DMS 273 (cell line): ENCODE measurements at regions not wholly inside any gene's neighbourhood (a gene's known extent, or its start where the extent isn't known, plus 50 kb on each side); places are given as distances from the start of the nearest gene placed in this dataset.

ENCODE experiments used
- DNase-seq: peaks from one replicate; lab custom pipeline; 2025; ENCODE audit not compliant: unreplicated experiment; lab: John Stamatoyannopoulos, UW

GRCh38 chr17:14910916-14911315 lies 354.2 kb downstream of the PMP22 start:
- DNase-seq, result no peak

GRCh38 chr17:14904386-14904785 lies 360.7 kb downstream of the PMP22 start:
- DNase-seq, result no peak

- no peak for DNase-seq
Observed at GRCh38 chr17:14903854-14904253, 361.3 kb downstream of the PMP22 start.

- no peak for DNase-seq
Observed at GRCh38 chr17:14902803-14903202, 362.3 kb downstream of the PMP22 start.

GRCh38 chr17:14902297-14902696 lies 362.8 kb downstream of the PMP22 start:
- no peak for DNase-seq

- no peak for DNase-seq
Observed at GRCh38 chr17:14901376-14901775, 363.8 kb downstream of the PMP22 start.

GRCh38 chr17:14886200-14886739 lies 378.9 kb downstream of the PMP22 start:
- DNase-seq, result peak; percentile 2

GRCh38 chr17:14882131-14882530 lies 383.0 kb downstream of the PMP22 start:
- no peak for DNase-seq

- no peak for DNase-seq
Observed at GRCh38 chr17:14875557-14876412, 389.3 kb downstream of the PMP22 start.

GRCh38 chr17:14873996-14874395 lies 391.1 kb downstream of the PMP22 start:
- DNase-seq, result no peak

GRCh38 chr17:14873540-14873939 lies 391.6 kb downstream of the PMP22 start:
- no peak for DNase-seq

GRCh38 chr17:14871921-14872320 lies 393.2 kb downstream of the PMP22 start:
- DNase-seq, result no peak

GRCh38 chr17:14866266-14866665 lies 398.9 kb downstream of the PMP22 start:
- no peak for DNase-seq

- DNase-seq, result no peak
Observed at GRCh38 chr17:14864127-14864526, 401.0 kb downstream of the PMP22 start.

GRCh38 chr17:14859542-14859941 lies 405.6 kb downstream of the PMP22 start:
- no peak for DNase-seq

GRCh38 chr17:14856176-14856575 lies 408.9 kb downstream of the PMP22 start:
- DNase-seq, result no peak

GRCh38 chr17:14854691-14855090 lies 410.4 kb downstream of the PMP22 start:
- DNase-seq, result no peak

- no peak for DNase-seq
Observed at GRCh38 chr17:14845591-14846281, 419.4 kb downstream of the PMP22 start.

- DNase-seq, result no peak
Observed at GRCh38 chr17:14843086-14843795, 421.9 kb downstream of the PMP22 start.

GRCh38 chr17:14840616-14841231 lies 424.4 kb downstream of the PMP22 start:
- DNase-seq, result no peak

GRCh38 chr17:14838567-14838966 lies 426.6 kb downstream of the PMP22 start:
- no peak for DNase-seq
